Muscle of leg (tissue), 3 donors: ENCODE measurements at regions not wholly inside any gene's neighbourhood (a gene's known extent, or its start where the extent isn't known, plus 50 kb on each side); places are given as distances from the start of the nearest gene placed in this dataset.

Experiments
- DNase-seq: peaks from one replicate; pipeline ENCODE4 v3.0.0; 2013
- H3K27ac ChIP-seq: one replicate; pipeline ENCODE4 v1.5.1; 2013; ENCODE audit warnings: mild to moderate bottlenecking, low read length, control low read depth
- H3K27me3 ChIP-seq: one replicate; pipeline ENCODE4 v1.6.1; 2013; ENCODE audit warnings: low read length; ENCODE audit not compliant: control insufficient read depth, insufficient read depth
- H3K36me3 ChIP-seq: one replicate; pipeline ENCODE4 v1.6.1; 2013; ENCODE audit warnings: low read length; ENCODE audit not compliant: control insufficient read depth, insufficient read depth
- H3K4me1 ChIP-seq: one replicate; pipeline ENCODE4 v1.6.1; 2013; ENCODE audit warnings: low read length; ENCODE audit not compliant: control insufficient read depth, insufficient read depth
- H3K4me3 ChIP-seq: one replicate; pipeline ENCODE4 v1.5.1; 2013; ENCODE audit warnings: low read length, control low read depth
- H3K9me3 ChIP-seq: replicated peaks from 2 replicates; pipeline ENCODE4 v1.6.1; 2013; ENCODE audit warnings: low read depth, low read length; ENCODE audit not compliant: control insufficient read depth
- WGBS: methylation state at CpG from one replicate; pipeline ENCODE4 v1.1.5; 2013; ENCODE audit warnings: missing lambda C conversion rate; ENCODE audit not compliant: insufficient coverage; 5-methylcytosine and 5-hydroxymethylcytosine counted together

GRCh38 chr7:56495165-56495564 lies 378.9 kb upstream of the NUPR2 start:
- H3K36me3 ChIP-seq: no peaks in the 10 kb centered on the region
- DNase-seq: no peak
- H3K4me1 ChIP-seq: no peaks in the 10 kb centered on the region
- peaks cover 56% of the 10 kb centered on the region for H3K9me3 ChIP-seq
- WGBS: no CpG with 5 or more reads among the region's 3 CpGs
- no peak overlapping the region for H3K27ac ChIP-seq
- no peak overlapping the region for H3K4me3 ChIP-seq
- H3K27me3 ChIP-seq: no peaks in the 10 kb centered on the region

- no peaks in the 10 kb centered on the region for H3K36me3 ChIP-seq
- no peaks in the 10 kb centered on the region for H3K27me3 ChIP-seq
- no peak overlapping the region for H3K27ac ChIP-seq
- H3K4me3 ChIP-seq: no peak overlapping the region
- H3K9me3 ChIP-seq: peaks cover 65% of the 10 kb centered on the region
- no peak for DNase-seq
- WGBS: 70% methylated on average over 5 of the region's 8 CpGs
- H3K4me1 ChIP-seq: no peaks in the 10 kb centered on the region
These were observed 377.7 kb upstream of the NUPR2 start for GRCh38 chr7:56493704-56494450.

GRCh38 chr7:56493196-56493595 lies 377.0 kb upstream of the NUPR2 start:
- H3K9me3 ChIP-seq: peaks cover 67% of the 10 kb centered on the region
- DNase-seq: no peak

GRCh38 chr7:56491636-56492425 lies 375.6 kb upstream of the NUPR2 start:
- Histone ChIP-seq H3K4me3 (no peak overlapping the region), H3K4me1 (no peaks in the 10 kb centered on the region), H3K27me3 (no peaks in the 10 kb centered on the region), H3K27ac (no peak overlapping the region), H3K36me3 (no peaks in the 10 kb centered on the region), H3K9me3 (peaks cover 68% of the 10 kb centered on the region)
- 70% methylated on average over 8 of the region's 9 CpGs for WGBS
- no peak for DNase-seq

More at GRCh38 chr7:56493196-56493595, 377.0 kb upstream of the NUPR2 start:
- no peaks in the 10 kb centered on the region for H3K27me3 ChIP-seq
- H3K4me3 ChIP-seq: no peak overlapping the region
- no peaks in the 10 kb centered on the region for H3K36me3 ChIP-seq
- H3K4me1 ChIP-seq: no peaks in the 10 kb centered on the region
- H3K27ac ChIP-seq: no peak overlapping the region
- WGBS: 78% methylated on average over 2 of the region's 4 CpGs

- Histone ChIP-seq H3K36me3 (no peaks in the 10 kb centered on the region), H3K9me3 (peaks cover 46% of the 10 kb centered on the region), H3K27me3 (no peaks in the 10 kb centered on the region), H3K4me1 (no peaks in the 10 kb centered on the region), H3K4me3 (no peak overlapping the region), H3K27ac (no peak overlapping the region)
- 64% methylated on average over 38 of the region's 40 CpGs for WGBS
- no peak for DNase-seq
These were observed 367.8 kb upstream of the NUPR2 start for GRCh38 chr7:56483861-56484550.

- no peaks in the 10 kb centered on the region for H3K4me1 ChIP-seq
- no peak for DNase-seq
- H3K9me3 ChIP-seq: peaks cover 51% of the 10 kb centered on the region
- no peaks in the 10 kb centered on the region for H3K27me3 ChIP-seq
- H3K4me3 ChIP-seq: no peak overlapping the region
- no peak overlapping the region for H3K27ac ChIP-seq
- no peaks in the 10 kb centered on the region for H3K36me3 ChIP-seq
- 66% methylated on average over 22 of the region's 22 CpGs for WGBS
These were observed 366.9 kb upstream of the NUPR2 start for GRCh38 chr7:56483153-56483552.

GRCh38 chr7:56479748-56480147 lies 363.5 kb upstream of the NUPR2 start:
- Histone ChIP-seq H3K9me3 (peaks cover 64% of the 10 kb centered on the region), H3K4me1 (no peaks in the 10 kb centered on the region), H3K27ac (no peak overlapping the region), H3K27me3 (no peaks in the 10 kb centered on the region), H3K36me3 (no peaks in the 10 kb centered on the region), H3K4me3 (no peak overlapping the region)
- DNase-seq: no peak
- 47% methylated on average over 3 of the region's 3 CpGs for WGBS

- no peak for DNase-seq
- WGBS: 71% methylated on average over 1 of the region's 2 CpGs
- Histone ChIP-seq H3K36me3 (no peaks in the 10 kb centered on the region), H3K27ac (no peak overlapping the region), H3K9me3 (peaks cover 62% of the 10 kb centered on the region), H3K27me3 (no peaks in the 10 kb centered on the region), H3K4me1 (no peaks in the 10 kb centered on the region), H3K4me3 (no peak overlapping the region)
These were observed 362.9 kb upstream of the NUPR2 start for GRCh38 chr7:56479136-56479535.

GRCh38 chr7:56474271-56474670 lies 358.1 kb upstream of the NUPR2 start:
- 43% methylated on average over 4 of the region's 6 CpGs for WGBS
- Histone ChIP-seq H3K9me3 (peaks cover 70% of the 10 kb centered on the region), H3K4me3 (no peak overlapping the region), H3K27me3 (no peaks in the 10 kb centered on the region), H3K27ac (no peak overlapping the region), H3K36me3 (no peaks in the 10 kb centered on the region), H3K4me1 (no peaks in the 10 kb centered on the region)
- no peak for DNase-seq

- Histone ChIP-seq H3K27me3 (no peaks in the 10 kb centered on the region), H3K36me3 (no peaks in the 10 kb centered on the region), H3K4me1 (no peaks in the 10 kb centered on the region), H3K4me3 (no peak overlapping the region), H3K27ac (no peak overlapping the region), H3K9me3 (peaks cover 67% of the 10 kb centered on the region)
- no CpG with 5 or more reads among the region's 2 CpGs for WGBS
- no peak for DNase-seq
These were observed 355.6 kb upstream of the NUPR2 start for GRCh38 chr7:56471811-56472210.
